OCI-LY7 (cell line): ENCODE measurements at regions not wholly inside any gene's neighbourhood (a gene's known extent, or its start where the extent isn't known, plus 50 kb on each side); places are given as distances from the start of the nearest gene placed in this dataset.

ENCODE experiments used
- EZH2phosphoT487 ChIP-seq: fragments of 200-600 bp; sonication (generic); IDR thresholded peaks from 2 replicates; pipeline ENCODE4 v1.6.1; 2018; ENCODE audit warnings: low read depth, borderline replicate concordance, mild to moderate bottlenecking, mixed run types, antibody characterized with exemption, low read length, moderate library complexity, mixed read lengths
- TF ChIP-seq, protein P1 (sequence below): fragments of 200-600 bp; sonication (generic); conservative IDR thresholded peaks from 2 replicates; pipeline ENCODE4 v1.5.1; 2014; ENCODE audit warnings: mild to moderate bottlenecking, antibody characterized with exemption, low read length, moderate library complexity, mixed read lengths

DNA sequence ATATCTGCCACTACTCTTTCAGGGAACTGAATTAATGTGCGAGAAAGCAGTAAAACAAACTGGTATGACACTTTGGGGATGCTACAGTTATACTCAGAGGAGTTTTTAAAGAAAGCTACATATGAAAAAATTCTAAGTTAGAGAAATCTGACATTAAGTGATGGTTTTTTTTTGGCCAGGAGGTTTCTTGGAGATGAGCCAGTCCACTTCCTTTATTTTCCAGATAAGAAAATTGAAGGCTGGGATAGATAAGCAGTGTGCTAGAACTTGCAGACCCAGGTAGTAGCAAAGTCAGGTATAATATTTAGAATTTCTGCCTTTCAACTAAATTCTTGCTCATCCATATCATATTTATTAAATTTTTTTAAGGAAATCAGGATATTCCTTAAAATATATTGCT, 106.8 kb downstream of the FAT4 start:
- TF ChIP-seq, protein P1, sequence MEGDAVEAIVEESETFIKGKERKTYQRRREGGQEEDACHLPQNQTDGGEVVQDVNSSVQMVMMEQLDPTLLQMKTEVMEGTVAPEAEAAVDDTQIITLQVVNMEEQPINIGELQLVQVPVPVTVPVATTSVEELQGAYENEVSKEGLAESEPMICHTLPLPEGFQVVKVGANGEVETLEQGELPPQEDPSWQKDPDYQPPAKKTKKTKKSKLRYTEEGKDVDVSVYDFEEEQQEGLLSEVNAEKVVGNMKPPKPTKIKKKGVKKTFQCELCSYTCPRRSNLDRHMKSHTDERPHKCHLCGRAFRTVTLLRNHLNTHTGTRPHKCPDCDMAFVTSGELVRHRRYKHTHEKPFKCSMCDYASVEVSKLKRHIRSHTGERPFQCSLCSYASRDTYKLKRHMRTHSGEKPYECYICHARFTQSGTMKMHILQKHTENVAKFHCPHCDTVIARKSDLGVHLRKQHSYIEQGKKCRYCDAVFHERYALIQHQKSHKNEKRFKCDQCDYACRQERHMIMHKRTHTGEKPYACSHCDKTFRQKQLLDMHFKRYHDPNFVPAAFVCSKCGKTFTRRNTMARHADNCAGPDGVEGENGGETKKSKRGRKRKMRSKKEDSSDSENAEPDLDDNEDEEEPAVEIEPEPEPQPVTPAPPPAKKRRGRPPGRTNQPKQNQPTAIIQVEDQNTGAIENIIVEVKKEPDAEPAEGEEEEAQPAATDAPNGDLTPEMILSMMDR: no peak
- TF ChIP-seq EZH2phosphoT487: no peak
